ENCODE measurements at regions not wholly inside any gene's neighbourhood (a gene's known extent, or its start where the extent isn't known, plus 50 kb on each side); places are given as distances from the start of the nearest gene placed in this dataset.

- H3K27ac Mint-ChIP-seq: no peak overlapping the region
- ATAC-seq (no peak), DNase-seq (no peak)
- H3K4me3 Mint-ChIP-seq: no peak overlapping the region
- no peaks in the 10 kb centered on the region for H3K9me3 Mint-ChIP-seq
- peaks cover 3% of the 10 kb centered on the region for H3K27me3 Mint-ChIP-seq
- no peaks in the 10 kb centered on the region for H3K36me3 Mint-ChIP-seq (ENCODE audit: low read depth)
- no peaks in the 10 kb centered on the region for H3K4me1 Mint-ChIP-seq
Measured at GRCh38 chr20:48201188-48201587, 415.9 kb upstream of the SULF2 start.

GRCh38 chr20:48198929-48199451 lies 413.7 kb upstream of the SULF2 start:
- Mint-ChIP-seq H3K27me3 (peaks cover under 1% of the 10 kb centered on the region), H3K9me3 (no peaks in the 10 kb centered on the region), H3K4me1 (no peaks in the 10 kb centered on the region), H3K27ac (no peak overlapping the region), H3K4me3 (no peak overlapping the region), H3K36me3 (ENCODE audit: low read depth) (no peaks in the 10 kb centered on the region)
- no peak for ATAC-seq
- DNase-seq: no peak

GRCh38 chr20:48197066-48197465 lies 411.8 kb upstream of the SULF2 start:
- ATAC-seq (no peak), DNase-seq (no peak)
- no peak overlapping the region for H3K27ac Mint-ChIP-seq

GRCh38 chr20:48196486-48196885 lies 411.2 kb upstream of the SULF2 start:
- H3K27ac Mint-ChIP-seq: no peak overlapping the region
- no peaks in the 10 kb centered on the region for H3K36me3 Mint-ChIP-seq (ENCODE audit: low read depth)
- DNase-seq: no peak
- no peak overlapping the region for H3K4me3 Mint-ChIP-seq
- no peaks in the 10 kb centered on the region for H3K27me3 Mint-ChIP-seq
- ATAC-seq: no peak
- H3K9me3 Mint-ChIP-seq: no peaks in the 10 kb centered on the region
- no peaks in the 10 kb centered on the region for H3K4me1 Mint-ChIP-seq

More at GRCh38 chr20:48197066-48197465, 411.8 kb upstream of the SULF2 start:
- H3K4me1 Mint-ChIP-seq: no peaks in the 10 kb centered on the region
- no peaks in the 10 kb centered on the region for H3K36me3 Mint-ChIP-seq (ENCODE audit: low read depth)
- H3K4me3 Mint-ChIP-seq: no peak overlapping the region
- no peaks in the 10 kb centered on the region for H3K9me3 Mint-ChIP-seq
- H3K27me3 Mint-ChIP-seq: no peaks in the 10 kb centered on the region

- no peaks in the 10 kb centered on the region for H3K9me3 Mint-ChIP-seq
- no peaks in the 10 kb centered on the region for H3K27me3 Mint-ChIP-seq
- H3K4me1 Mint-ChIP-seq: no peaks in the 10 kb centered on the region
- no peak for DNase-seq
- H3K36me3 Mint-ChIP-seq (ENCODE audit: low read depth): no peaks in the 10 kb centered on the region
- ATAC-seq: no peak
- no peak overlapping the region for H3K27ac Mint-ChIP-seq
- H3K4me3 Mint-ChIP-seq: no peak overlapping the region
Measured at GRCh38 chr20:48196001-48196400, 410.7 kb upstream of the SULF2 start.

GRCh38 chr20:48195121-48195870 lies 410.0 kb upstream of the SULF2 start:
- H3K4me1 Mint-ChIP-seq: no peaks in the 10 kb centered on the region
- H3K9me3 Mint-ChIP-seq: no peaks in the 10 kb centered on the region
- no peaks in the 10 kb centered on the region for H3K36me3 Mint-ChIP-seq (ENCODE audit: low read depth)
- no peak overlapping the region for H3K27ac Mint-ChIP-seq
- DNase-seq (no peak), ATAC-seq (no peak)
- no peak overlapping the region for H3K4me3 Mint-ChIP-seq
- no peaks in the 10 kb centered on the region for H3K27me3 Mint-ChIP-seq

GRCh38 chr20:48194583-48194982 lies 409.3 kb upstream of the SULF2 start:
- Mint-ChIP-seq H3K36me3 (ENCODE audit: low read depth) (no peaks in the 10 kb centered on the region), H3K4me3 (no peak overlapping the region), H3K27ac (no peak overlapping the region), H3K4me1 (no peaks in the 10 kb centered on the region), H3K9me3 (no peaks in the 10 kb centered on the region), H3K27me3 (no peaks in the 10 kb centered on the region)
- DNase-seq (no peak), ATAC-seq (no peak)

GRCh38 chr20:48193627-48194425 lies 408.5 kb upstream of the SULF2 start:
- H3K9me3 Mint-ChIP-seq: no peaks in the 10 kb centered on the region
- DNase-seq (no peak), ATAC-seq (no peak)
- no peak overlapping the region for H3K4me3 Mint-ChIP-seq
- no peak overlapping the region for H3K27ac Mint-ChIP-seq
- H3K4me1 Mint-ChIP-seq: no peaks in the 10 kb centered on the region
- no peaks in the 10 kb centered on the region for H3K27me3 Mint-ChIP-seq
- no peaks in the 10 kb centered on the region for H3K36me3 Mint-ChIP-seq (ENCODE audit: low read depth)

- DNase-seq: no peak
- H3K27ac Mint-ChIP-seq: no peak overlapping the region
- no peaks in the 10 kb centered on the region for H3K27me3 Mint-ChIP-seq
- no peak for ATAC-seq
- no peaks in the 10 kb centered on the region for H3K9me3 Mint-ChIP-seq
- H3K36me3 Mint-ChIP-seq (ENCODE audit: low read depth): no peaks in the 10 kb centered on the region
- no peaks in the 10 kb centered on the region for H3K4me1 Mint-ChIP-seq
- no peak overlapping the region for H3K4me3 Mint-ChIP-seq
Measured at GRCh38 chr20:48192109-48192508, 406.8 kb upstream of the SULF2 start.

GRCh38 chr20:48191200-48191599 lies 405.9 kb upstream of the SULF2 start:
- Mint-ChIP-seq H3K27me3 (no peaks in the 10 kb centered on the region), H3K9me3 (no peaks in the 10 kb centered on the region), H3K4me3 (no peak overlapping the region), H3K36me3 (ENCODE audit: low read depth) (no peaks in the 10 kb centered on the region), H3K27ac (no peak overlapping the region), H3K4me1 (no peaks in the 10 kb centered on the region)
- DNase-seq (no peak), ATAC-seq (no peak)

- Mint-ChIP-seq H3K27me3 (no peaks in the 10 kb centered on the region), H3K4me3 (no peak overlapping the region), H3K4me1 (no peaks in the 10 kb centered on the region), H3K27ac (no peak overlapping the region), H3K9me3 (no peaks in the 10 kb centered on the region), H3K36me3 (ENCODE audit: low read depth) (no peaks in the 10 kb centered on the region)
- DNase-seq: no peak
- no peak for ATAC-seq
Measured at GRCh38 chr20:48190757-48191156, 405.5 kb upstream of the SULF2 start.

GRCh38 chr20:48189181-48189580 lies 403.9 kb upstream of the SULF2 start:
- Mint-ChIP-seq H3K4me3 (no peak overlapping the region), H3K36me3 (ENCODE audit: low read depth) (no peaks in the 10 kb centered on the region), H3K27ac (no peak overlapping the region), H3K9me3 (no peaks in the 10 kb centered on the region), H3K27me3 (no peaks in the 10 kb centered on the region), H3K4me1 (no peaks in the 10 kb centered on the region)
- ATAC-seq (no peak), DNase-seq (no peak)

- ATAC-seq (no peak), DNase-seq (no peak)
- Mint-ChIP-seq H3K9me3 (no peaks in the 10 kb centered on the region), H3K36me3 (ENCODE audit: low read depth) (no peaks in the 10 kb centered on the region), H3K4me3 (no peak overlapping the region), H3K4me1 (no peaks in the 10 kb centered on the region), H3K27me3 (no peaks in the 10 kb centered on the region), H3K27ac (no peak overlapping the region)
Measured at GRCh38 chr20:48187851-48188250, 402.6 kb upstream of the SULF2 start.

GRCh38 chr20:48186915-48187314 lies 401.6 kb upstream of the SULF2 start:
- Mint-ChIP-seq H3K9me3 (no peaks in the 10 kb centered on the region), H3K27ac (no peak overlapping the region), H3K4me1 (no peaks in the 10 kb centered on the region), H3K27me3 (no peaks in the 10 kb centered on the region), H3K36me3 (ENCODE audit: low read depth) (no peaks in the 10 kb centered on the region), H3K4me3 (no peak overlapping the region)
- DNase-seq (no peak), ATAC-seq (no peak)

- H3K4me1 Mint-ChIP-seq: no peaks in the 10 kb centered on the region
- no peak overlapping the region for H3K27ac Mint-ChIP-seq
- DNase-seq: no peak
- no peaks in the 10 kb centered on the region for H3K27me3 Mint-ChIP-seq
- ATAC-seq: no peak
- no peaks in the 10 kb centered on the region for H3K36me3 Mint-ChIP-seq (ENCODE audit: low read depth)
- no peak overlapping the region for H3K4me3 Mint-ChIP-seq
- no peaks in the 10 kb centered on the region for H3K9me3 Mint-ChIP-seq
Measured at GRCh38 chr20:48186447-48186846, 401.2 kb upstream of the SULF2 start.
